ENCODE measurements at regions not wholly inside any gene's neighbourhood (a gene's known extent, or its start where the extent isn't known, plus 50 kb on each side); places are given as distances from the start of the nearest gene placed in this dataset.

DNA sequence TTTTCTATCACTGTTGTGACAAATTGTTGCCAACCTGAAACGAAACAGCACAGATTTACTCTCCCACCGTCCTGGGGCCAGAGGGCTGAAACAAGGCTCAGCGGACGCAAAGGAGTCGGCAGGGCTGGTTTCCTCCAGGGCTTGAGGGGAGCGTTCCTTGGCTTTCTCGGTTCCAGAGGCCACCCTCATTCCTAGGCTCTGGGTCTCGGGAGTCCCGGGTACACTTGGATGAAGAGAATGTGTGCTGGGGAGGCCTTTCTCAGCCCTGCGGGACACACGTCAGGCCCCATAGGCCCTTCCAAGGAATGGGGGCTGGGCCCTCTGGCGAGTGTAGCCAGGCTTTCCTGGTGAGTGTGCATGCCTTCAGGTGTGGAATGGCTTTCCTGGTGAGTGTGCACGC is 287.3 kb upstream of the HS6ST1 start:
- DNase-seq (ENCODE audit: low spot score) = no peak
- Histone ChIP-seq H3K4me3 (ENCODE audit: low read depth in 1 of 3, low read length in 3 of 3) (no peak overlapping the region), H3K27me3 (ENCODE audit: control insufficient read depth in 4 of 4, insufficient read depth in 4 of 4, low read length in 3 of 4) (no peaks in the 10 kb centered on the region), H3K4me1 (ENCODE audit: control insufficient read depth in 4 of 4, insufficient read depth in 4 of 4, low read length in 3 of 4) (no peaks in the 10 kb centered on the region), H3K36me3 (ENCODE audit: control insufficient read depth in 4 of 4, insufficient read depth in 3 of 4, low read depth in 1 of 4, low read length in 3 of 4) (no peaks in the 10 kb centered on the region), H3K27ac (ENCODE audit: low read depth in 1 of 2, low read length in 2 of 2) (no peak overlapping the region), H3K9ac (ENCODE audit: low read depth in 1 of 2, low read length in 2 of 2) (no peak overlapping the region), H3K9me3 (ENCODE audit: control insufficient read depth in 4 of 4, low read length in 3 of 4) (no peaks in the 10 kb centered on the region)
- WGBS = 94% methylated on average over 13 of the region's 13 CpGs
- TF ChIP-seq, protein P1, sequence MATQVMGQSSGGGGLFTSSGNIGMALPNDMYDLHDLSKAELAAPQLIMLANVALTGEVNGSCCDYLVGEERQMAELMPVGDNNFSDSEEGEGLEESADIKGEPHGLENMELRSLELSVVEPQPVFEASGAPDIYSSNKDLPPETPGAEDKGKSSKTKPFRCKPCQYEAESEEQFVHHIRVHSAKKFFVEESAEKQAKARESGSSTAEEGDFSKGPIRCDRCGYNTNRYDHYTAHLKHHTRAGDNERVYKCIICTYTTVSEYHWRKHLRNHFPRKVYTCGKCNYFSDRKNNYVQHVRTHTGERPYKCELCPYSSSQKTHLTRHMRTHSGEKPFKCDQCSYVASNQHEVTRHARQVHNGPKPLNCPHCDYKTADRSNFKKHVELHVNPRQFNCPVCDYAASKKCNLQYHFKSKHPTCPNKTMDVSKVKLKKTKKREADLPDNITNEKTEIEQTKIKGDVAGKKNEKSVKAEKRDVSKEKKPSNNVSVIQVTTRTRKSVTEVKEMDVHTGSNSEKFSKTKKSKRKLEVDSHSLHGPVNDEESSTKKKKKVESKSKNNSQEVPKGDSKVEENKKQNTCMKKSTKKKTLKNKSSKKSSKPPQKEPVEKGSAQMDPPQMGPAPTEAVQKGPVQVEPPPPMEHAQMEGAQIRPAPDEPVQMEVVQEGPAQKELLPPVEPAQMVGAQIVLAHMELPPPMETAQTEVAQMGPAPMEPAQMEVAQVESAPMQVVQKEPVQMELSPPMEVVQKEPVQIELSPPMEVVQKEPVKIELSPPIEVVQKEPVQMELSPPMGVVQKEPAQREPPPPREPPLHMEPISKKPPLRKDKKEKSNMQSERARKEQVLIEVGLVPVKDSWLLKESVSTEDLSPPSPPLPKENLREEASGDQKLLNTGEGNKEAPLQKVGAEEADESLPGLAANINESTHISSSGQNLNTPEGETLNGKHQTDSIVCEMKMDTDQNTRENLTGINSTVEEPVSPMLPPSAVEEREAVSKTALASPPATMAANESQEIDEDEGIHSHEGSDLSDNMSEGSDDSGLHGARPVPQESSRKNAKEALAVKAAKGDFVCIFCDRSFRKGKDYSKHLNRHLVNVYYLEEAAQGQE (IDR thresholded peaks at IDR 0.05) = no peak
- TF ChIP-seq, protein P2, sequence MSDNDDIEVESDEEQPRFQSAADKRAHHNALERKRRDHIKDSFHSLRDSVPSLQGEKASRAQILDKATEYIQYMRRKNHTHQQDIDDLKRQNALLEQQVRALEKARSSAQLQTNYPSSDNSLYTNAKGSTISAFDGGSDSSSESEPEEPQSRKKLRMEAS (IDR thresholded peaks at IDR 0.05) = no peak
- no peak for TF ChIP-seq NR2F2 (IDR thresholded peaks at IDR 0.05)
- TF ChIP-seq YY1 (IDR thresholded peaks at IDR 0.05) = no peak
- no peak for TF ChIP-seq GABPA (IDR thresholded peaks at IDR 0.05 in 1 of 2, conservative IDR thresholded peaks at IDR 0.05 in 1 of 2)
- TF ChIP-seq HNF4G (IDR thresholded peaks at IDR 0.05) = no peak
- TF ChIP-seq SP1 (IDR thresholded peaks at IDR 0.05) = no peak
- no peak for TF ChIP-seq HNF4A (conservative IDR thresholded peaks at IDR 0.05)
- TF ChIP-seq FOXA1 (IDR thresholded peaks at IDR 0.05) = no peak
- no peak for TF ChIP-seq RAD21 (IDR thresholded peaks at IDR 0.05)
- TF ChIP-seq, protein P3, sequence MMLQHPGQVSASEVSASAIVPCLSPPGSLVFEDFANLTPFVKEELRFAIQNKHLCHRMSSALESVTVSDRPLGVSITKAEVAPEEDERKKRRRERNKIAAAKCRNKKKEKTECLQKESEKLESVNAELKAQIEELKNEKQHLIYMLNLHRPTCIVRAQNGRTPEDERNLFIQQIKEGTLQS (IDR thresholded peaks at IDR 0.05) = no peak
- TF ChIP-seq RXRA (IDR thresholded peaks at IDR 0.05) = no peak
- no peak for TF ChIP-seq JUND (IDR thresholded peaks at IDR 0.05)
- TF ChIP-seq FOXA2 (IDR thresholded peaks at IDR 0.05) = no peak
- TF ChIP-seq, protein P4, sequence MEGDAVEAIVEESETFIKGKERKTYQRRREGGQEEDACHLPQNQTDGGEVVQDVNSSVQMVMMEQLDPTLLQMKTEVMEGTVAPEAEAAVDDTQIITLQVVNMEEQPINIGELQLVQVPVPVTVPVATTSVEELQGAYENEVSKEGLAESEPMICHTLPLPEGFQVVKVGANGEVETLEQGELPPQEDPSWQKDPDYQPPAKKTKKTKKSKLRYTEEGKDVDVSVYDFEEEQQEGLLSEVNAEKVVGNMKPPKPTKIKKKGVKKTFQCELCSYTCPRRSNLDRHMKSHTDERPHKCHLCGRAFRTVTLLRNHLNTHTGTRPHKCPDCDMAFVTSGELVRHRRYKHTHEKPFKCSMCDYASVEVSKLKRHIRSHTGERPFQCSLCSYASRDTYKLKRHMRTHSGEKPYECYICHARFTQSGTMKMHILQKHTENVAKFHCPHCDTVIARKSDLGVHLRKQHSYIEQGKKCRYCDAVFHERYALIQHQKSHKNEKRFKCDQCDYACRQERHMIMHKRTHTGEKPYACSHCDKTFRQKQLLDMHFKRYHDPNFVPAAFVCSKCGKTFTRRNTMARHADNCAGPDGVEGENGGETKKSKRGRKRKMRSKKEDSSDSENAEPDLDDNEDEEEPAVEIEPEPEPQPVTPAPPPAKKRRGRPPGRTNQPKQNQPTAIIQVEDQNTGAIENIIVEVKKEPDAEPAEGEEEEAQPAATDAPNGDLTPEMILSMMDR (IDR thresholded peaks at IDR 0.05; ENCODE audit: low read depth, low read length, missing input control) = no peak
- no peak for TF ChIP-seq TAF1 (conservative IDR thresholded peaks at IDR 0.05)
- TF ChIP-seq, protein P5, sequence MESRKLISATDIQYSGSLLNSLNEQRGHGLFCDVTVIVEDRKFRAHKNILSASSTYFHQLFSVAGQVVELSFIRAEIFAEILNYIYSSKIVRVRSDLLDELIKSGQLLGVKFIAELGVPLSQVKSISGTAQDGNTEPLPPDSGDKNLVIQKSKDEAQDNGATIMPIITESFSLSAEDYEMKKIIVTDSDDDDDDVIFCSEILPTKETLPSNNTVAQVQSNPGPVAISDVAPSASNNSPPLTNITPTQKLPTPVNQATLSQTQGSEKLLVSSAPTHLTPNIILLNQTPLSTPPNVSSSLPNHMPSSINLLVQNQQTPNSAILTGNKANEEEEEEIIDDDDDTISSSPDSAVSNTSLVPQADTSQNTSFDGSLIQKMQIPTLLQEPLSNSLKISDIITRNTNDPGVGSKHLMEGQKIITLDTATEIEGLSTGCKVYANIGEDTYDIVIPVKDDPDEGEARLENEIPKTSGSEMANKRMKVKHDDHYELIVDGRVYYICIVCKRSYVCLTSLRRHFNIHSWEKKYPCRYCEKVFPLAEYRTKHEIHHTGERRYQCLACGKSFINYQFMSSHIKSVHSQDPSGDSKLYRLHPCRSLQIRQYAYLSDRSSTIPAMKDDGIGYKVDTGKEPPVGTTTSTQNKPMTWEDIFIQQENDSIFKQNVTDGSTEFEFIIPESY (IDR thresholded peaks at IDR 0.05) = no peak

DNA sequence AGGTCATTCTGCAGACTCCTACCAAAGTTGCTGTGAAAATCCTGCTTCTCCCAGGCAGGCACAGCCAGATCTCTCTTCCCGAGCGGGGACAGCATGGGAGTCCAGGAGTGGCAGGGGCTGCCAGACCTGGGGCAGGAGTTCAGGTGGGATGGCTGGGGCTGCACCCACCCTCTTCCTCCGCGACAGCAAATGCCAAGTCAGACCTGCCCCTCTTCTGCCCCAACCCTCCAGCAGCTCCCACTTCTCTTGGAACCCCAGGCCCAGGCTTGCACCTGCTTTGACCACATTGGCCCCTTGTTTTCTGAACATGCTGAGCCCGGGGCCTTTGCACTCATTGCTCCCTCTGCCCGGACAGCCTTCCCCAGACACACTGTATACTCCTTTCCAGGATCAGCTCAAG is 288.2 kb upstream of the HS6ST1 start:
- Histone ChIP-seq H3K4me3 (ENCODE audit: low read depth in 1 of 3, low read length in 3 of 3) (no peak overlapping the region), H3K9ac (ENCODE audit: low read depth in 1 of 2, low read length in 2 of 2) (no peak overlapping the region), H3K36me3 (ENCODE audit: control insufficient read depth in 4 of 4, insufficient read depth in 3 of 4, low read depth in 1 of 4, low read length in 3 of 4) (no peaks in the 10 kb centered on the region), H3K27me3 (ENCODE audit: control insufficient read depth in 4 of 4, insufficient read depth in 4 of 4, low read length in 3 of 4) (no peaks in the 10 kb centered on the region), H3K27ac (ENCODE audit: low read depth in 1 of 2, low read length in 2 of 2) (no peak overlapping the region), H3K9me3 (ENCODE audit: control insufficient read depth in 4 of 4, low read length in 3 of 4) (no peaks in the 10 kb centered on the region), H3K4me1 (ENCODE audit: control insufficient read depth in 4 of 4, insufficient read depth in 4 of 4, low read length in 3 of 4) (no peaks in the 10 kb centered on the region)
- 93% methylated on average over 6 of the region's 6 CpGs for whole genome bisulfite sequencing
- no peak for DNase-seq (ENCODE audit: low spot score)
- TF ChIP-seq, protein P2 (IDR thresholded peaks at IDR 0.05) = no peak
- no peak for TF ChIP-seq TAF1 (conservative IDR thresholded peaks at IDR 0.05)
- no peak for TF ChIP-seq FOXA2 (IDR thresholded peaks at IDR 0.05)
- TF ChIP-seq RXRA (IDR thresholded peaks at IDR 0.05) = no peak
- TF ChIP-seq, protein P3 (IDR thresholded peaks at IDR 0.05) = no peak
- no peak for TF ChIP-seq YY1 (IDR thresholded peaks at IDR 0.05)
- no peak for TF ChIP-seq RAD21 (IDR thresholded peaks at IDR 0.05)
- TF ChIP-seq NR2F2 (IDR thresholded peaks at IDR 0.05) = no peak
- no peak for TF ChIP-seq SP1 (IDR thresholded peaks at IDR 0.05)
- TF ChIP-seq HNF4A (conservative IDR thresholded peaks at IDR 0.05) = no peak
- TF ChIP-seq JUND (IDR thresholded peaks at IDR 0.05) = no peak
- no peak for TF ChIP-seq HNF4G (IDR thresholded peaks at IDR 0.05)
- TF ChIP-seq, protein P1 (IDR thresholded peaks at IDR 0.05) = no peak
- TF ChIP-seq, protein P5 (IDR thresholded peaks at IDR 0.05) = no peak

Data from liver (tissue), 8 donors.